Left lobe of liver (tissue), 2 donors: ENCODE measurements at regions not wholly inside any gene's neighbourhood (a gene's known extent, or its start where the extent isn't known, plus 50 kb on each side); places are given as distances from the start of the nearest gene placed in this dataset.

Source experiments
- ATAC-seq: fragments of 200-7000 bp; cut with Tn5 transposase; one replicate; pipeline ENCODE4 v1.9.1; 2020; ENCODE audit warnings: mild to moderate bottlenecking, moderate library complexity
- DNase-seq: peaks from one replicate; pipeline ENCODE4 v3.0.0-alpha.2; 2020; ENCODE audit warnings: low spot score
- donor health status: DM: no; HTN: no; CAD: no; lungs with moderate emphysema.
- donor health status: DM: no; HTN: yes; CAD: no.

GRCh38 chr11:32039149-32039548 lies 51.7 kb upstream of the RCN1 start:
- no peak for ATAC-seq
- DNase-seq: no peak

- DNase-seq (no peak), ATAC-seq (no peak)
Measured at GRCh38 chr11:32034680-32035079, 56.2 kb upstream of the RCN1 start.

GRCh38 chr11:32034149-32034548 lies 56.7 kb upstream of the RCN1 start:
- DNase-seq (no peak), ATAC-seq (no peak)

GRCh38 chr11:32033491-32033890 lies 57.4 kb upstream of the RCN1 start:
- DNase-seq (no peak), ATAC-seq (no peak)

- DNase-seq (no peak), ATAC-seq (no peak)
Measured at GRCh38 chr11:32033067-32033466, 57.8 kb upstream of the RCN1 start.

- no peak for ATAC-seq
- DNase-seq: no peak
Measured at GRCh38 chr11:32032478-32032877, 58.4 kb upstream of the RCN1 start.

GRCh38 chr11:32032052-32032451 lies 58.8 kb upstream of the RCN1 start:
- no peak for DNase-seq
- ATAC-seq: no peak

- ATAC-seq (no peak), DNase-seq (no peak)
Measured at GRCh38 chr11:32030875-32031503, 59.9 kb upstream of the RCN1 start.

GRCh38 chr11:32029721-32030120 lies 61.2 kb upstream of the RCN1 start:
- ATAC-seq: no peak

GRCh38 chr11:32028201-32028600 lies 62.7 kb upstream of the RCN1 start:
- ATAC-seq (no peak), DNase-seq (no peak)

More at GRCh38 chr11:32029721-32030120, 61.2 kb upstream of the RCN1 start:
- DNase-seq: no peak

- ATAC-seq: no peak
Measured at GRCh38 chr11:32026766-32027165, 64.1 kb upstream of the RCN1 start.

GRCh38 chr11:32024948-32025347 lies 65.9 kb upstream of the RCN1 start:
- ATAC-seq: no peak
- no peak for DNase-seq

More at GRCh38 chr11:32026766-32027165, 64.1 kb upstream of the RCN1 start:
- no peak for DNase-seq

- ATAC-seq: no peak
- no peak for DNase-seq
Measured at GRCh38 chr11:32023370-32024305, 67.2 kb upstream of the RCN1 start.

GRCh38 chr11:32018672-32019071 lies 72.2 kb upstream of the RCN1 start:
- DNase-seq: no peak
- ATAC-seq: no peak

- DNase-seq (no peak), ATAC-seq (no peak)
Measured at GRCh38 chr11:32016111-32016510, 74.8 kb upstream of the RCN1 start.

GRCh38 chr11:32015427-32015826 lies 75.4 kb upstream of the RCN1 start:
- no peak for DNase-seq

GRCh38 chr11:32013603-32014002 lies 77.3 kb upstream of the RCN1 start:
- DNase-seq (no peak), ATAC-seq (no peak)

More at GRCh38 chr11:32015427-32015826, 75.4 kb upstream of the RCN1 start:
- no peak for ATAC-seq

GRCh38 chr11:32012049-32012448 lies 78.8 kb upstream of the RCN1 start:
- ATAC-seq: no peak

GRCh38 chr11:32008880-32009551 lies 81.9 kb upstream of the RCN1 start:
- ATAC-seq (no peak), DNase-seq (no peak)

More at GRCh38 chr11:32012049-32012448, 78.8 kb upstream of the RCN1 start:
- no peak for DNase-seq

- no peak for DNase-seq
- ATAC-seq: peak; percentile 80
Measured at GRCh38 chr11:32006799-32007388, 84.0 kb upstream of the RCN1 start.

- ATAC-seq: no peak
- DNase-seq: no peak
Measured at GRCh38 chr11:32005786-32006416, 85.0 kb upstream of the RCN1 start.
